ENCODE measurements at regions not wholly inside any gene's neighbourhood (a gene's known extent, or its start where the extent isn't known, plus 50 kb on each side); places are given as distances from the start of the nearest gene placed in this dataset.

DNA sequence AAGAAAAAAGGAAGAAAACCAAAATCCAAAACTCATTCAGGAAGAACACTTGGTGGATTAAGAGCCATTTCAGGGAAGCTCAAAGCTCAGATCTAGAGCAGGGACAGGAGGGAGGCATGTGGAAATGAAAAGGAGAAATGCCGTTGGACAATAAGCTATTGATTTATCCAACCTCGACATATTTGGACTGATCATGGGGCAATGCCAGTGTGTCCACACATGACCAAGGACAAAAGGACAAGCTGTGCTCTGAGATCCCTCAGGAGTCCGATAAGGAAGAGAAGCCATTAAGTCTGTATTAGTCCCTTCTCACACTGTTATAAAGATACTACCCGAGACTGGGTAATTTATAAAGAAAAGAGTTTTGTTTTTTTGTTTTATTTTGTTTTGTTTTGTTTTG lies 684.0 kb upstream of the CELF2 start:
- Histone ChIP-seq H3K9ac (ENCODE audit: low read length) (no peak overlapping the region), H3K9me2 (ENCODE audit: insufficient read depth) (no peaks in the 10 kb centered on the region), H3K4me2 (ENCODE audit: low read length) (no peak overlapping the region), H3K27me3 (ENCODE audit: insufficient read depth, low read length) (no peaks in the 10 kb centered on the region), H3K4me3 (replicated peaks in 1 of 2; ENCODE audit: low read depth in 1 of 2, low read length in 2 of 2) (no peak overlapping the region), H3K4me1 (ENCODE audit: control insufficient read depth in 1 of 2, insufficient read depth in 2 of 2, low read length in 2 of 2) (no peaks in the 10 kb centered on the region), H4K20me1 (ENCODE audit: insufficient read depth) (no peaks in the 10 kb centered on the region; the same call in 1 of the 2 replicates), H2AFZ (ENCODE audit: low read depth, low read length, poor library complexity, severe bottlenecking) (no peak overlapping the region), H3K36me3 (ENCODE audit: control insufficient read depth in 1 of 2, insufficient read depth in 2 of 2, low read length in 2 of 2) (no peaks in the 10 kb centered on the region), H3K9me3 (ENCODE audit: control insufficient read depth in 1 of 2, insufficient read depth in 1 of 2, low read depth in 1 of 2, low read length in 2 of 2) (peaks cover 5 to 12% of the 10 kb centered on the region in 2 experiments; a peak in 3 of 4 replicates), H3K79me2 (ENCODE audit: insufficient read depth, low read length) (no peaks in the 10 kb centered on the region), H3K27ac (ENCODE audit: low read depth, low read length) (no peak overlapping the region)
- no peak for ATAC-seq
- intact Hi-C loops (cut with micrococcal nuclease) = no loop called here
- DNase-seq (ENCODE audit: low read depth, low spot score) = no peak
- no TSS peak for BruUV-seq (replicated peaks)
- ChIA-PET RAD21 (ENCODE audit: low non-redundant PET in 1 of 2, low total read pairs in 2 of 2, uncharacterized antibody in 2 of 2, unreplicated experiment in 2 of 2) (no interaction called here), POLR2A (no interaction called here), CTCF (no interaction called here)
- no peak for TF ChIP-seq CEBPB (IDR thresholded peaks at IDR 0.05; ENCODE audit: low read depth)

DNA sequence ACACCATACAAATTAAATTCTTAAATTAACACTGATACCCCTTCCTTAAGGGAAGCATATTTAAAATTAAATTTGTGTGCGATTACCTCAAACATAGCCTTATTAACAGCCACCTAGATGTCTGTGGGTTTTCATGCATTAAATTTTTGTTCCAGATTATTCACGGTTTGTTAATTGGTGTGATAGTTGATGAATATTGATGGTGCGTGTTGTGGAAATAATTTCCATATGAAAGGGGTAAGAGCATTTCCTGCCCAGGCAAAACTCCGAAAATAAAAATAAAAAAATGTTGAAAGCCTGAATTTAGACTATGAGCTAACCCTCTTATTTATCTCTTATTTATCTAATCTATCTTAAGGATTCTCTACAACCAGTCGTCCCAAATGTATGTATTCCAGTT lies 679.3 kb upstream of the CELF2 start:
- no peaks in the 10 kb centered on the region for H3K79me2 ChIP-seq (ENCODE audit: insufficient read depth, low read length)
- intact Hi-C loops (cut with micrococcal nuclease) = no loop called here
- H3K27ac ChIP-seq (ENCODE audit: low read depth, low read length) = no peak overlapping the region
- DNase-seq (ENCODE audit: low read depth, low spot score) (no peak), ATAC-seq (no peak)
- peaks cover 17 to 21% of the 10 kb centered on the region in 2 experiments; a peak in 3 of 4 replicates for H3K9me3 ChIP-seq (ENCODE audit: control insufficient read depth in 1 of 2, insufficient read depth in 1 of 2, low read depth in 1 of 2, low read length in 2 of 2)
- BruUV-seq (replicated peaks) = no TSS peak
- no peak overlapping the region for H3K9ac ChIP-seq (ENCODE audit: low read length)
- H3K36me3 ChIP-seq (ENCODE audit: control insufficient read depth in 1 of 2, insufficient read depth in 2 of 2, low read length in 2 of 2) = no peaks in the 10 kb centered on the region
- no peak overlapping the region for H2AFZ ChIP-seq (ENCODE audit: low read depth, low read length, poor library complexity, severe bottlenecking)
- no peak overlapping the region for H3K4me2 ChIP-seq (ENCODE audit: low read length)
- H3K9me2 ChIP-seq (ENCODE audit: insufficient read depth) = no peaks in the 10 kb centered on the region
- POLR2A ChIA-PET = no interaction called here
- TF ChIP-seq FOSL1 (IDR thresholded peaks at IDR 0.05; ENCODE audit: low read depth) (no peak), EGR1 (IDR thresholded peaks at IDR 0.05; ENCODE audit: low read depth) (no peak)
- TF ChIP-seq, protein P1, sequence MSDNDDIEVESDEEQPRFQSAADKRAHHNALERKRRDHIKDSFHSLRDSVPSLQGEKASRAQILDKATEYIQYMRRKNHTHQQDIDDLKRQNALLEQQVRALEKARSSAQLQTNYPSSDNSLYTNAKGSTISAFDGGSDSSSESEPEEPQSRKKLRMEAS (IDR thresholded peaks at IDR 0.05) = no peak
- no peaks in the 10 kb centered on the region for H3K4me1 ChIP-seq (ENCODE audit: control insufficient read depth in 1 of 2, insufficient read depth in 2 of 2, low read length in 2 of 2)
- H3K27me3 ChIP-seq (ENCODE audit: insufficient read depth, low read length) = no peaks in the 10 kb centered on the region
- CTCF ChIA-PET = no interaction called here
- no peak overlapping the region for H3K4me3 ChIP-seq (replicated peaks in 1 of 2; ENCODE audit: low read depth in 1 of 2, low read length in 2 of 2)
- RAD21 ChIA-PET (ENCODE audit: low non-redundant PET in 1 of 2, low total read pairs in 2 of 2, uncharacterized antibody in 2 of 2, unreplicated experiment in 2 of 2) = no interaction called here
- no peaks in the 10 kb centered on the region; the same call in 1 of the 2 replicates for H4K20me1 ChIP-seq (ENCODE audit: insufficient read depth)

Data from HCT116 (cell line).